GM23248 (cell line): ENCODE measurements at regions not wholly inside any gene's neighbourhood (a gene's known extent, or its start where the extent isn't known, plus 50 kb on each side); places are given as distances from the start of the nearest gene placed in this dataset.

Experiments
- EZH2 ChIP-seq: fragments of 200-600 bp; sonication (generic); IDR thresholded peaks from 2 replicates; pipeline ENCODE4 v1.6.1; 2018; ENCODE audit warnings: antibody characterized with exemption, mild to moderate bottlenecking; ENCODE audit not compliant: insufficient read depth, poor library complexity, severe bottlenecking
- EZH2phosphoT487 ChIP-seq: fragments of 200-600 bp; sonication (generic); IDR thresholded peaks from 2 replicates; pipeline ENCODE4 v1.6.1; 2018; ENCODE audit warnings: antibody characterized with exemption, moderate library complexity, mild to moderate bottlenecking, low read depth; ENCODE audit not compliant: insufficient read depth

GRCh38 chr3:178386880-178387279 lies 149.4 kb upstream of the KCNMB2 start:
- TF ChIP-seq EZH2 (no peak), EZH2phosphoT487 (no peak)
